Erythroblast (primary cell): ENCODE measurements at regions not wholly inside any gene's neighbourhood (a gene's known extent, or its start where the extent isn't known, plus 50 kb on each side); places are given as distances from the start of the nearest gene placed in this dataset.

Experiments used
- GATA1 ChIP-seq: IDR thresholded peaks from 2 replicates; pipeline ENCODE4 v1.6.1; 2011; ENCODE audit warnings: low read depth, mild to moderate bottlenecking, control low read depth, low read length, moderate library complexity
- POLR2A ChIP-seq: IDR thresholded peaks from 2 replicates; pipeline ENCODE4 v1.6.1; 2011; ENCODE audit warnings: mild to moderate bottlenecking, low read length

DNA sequence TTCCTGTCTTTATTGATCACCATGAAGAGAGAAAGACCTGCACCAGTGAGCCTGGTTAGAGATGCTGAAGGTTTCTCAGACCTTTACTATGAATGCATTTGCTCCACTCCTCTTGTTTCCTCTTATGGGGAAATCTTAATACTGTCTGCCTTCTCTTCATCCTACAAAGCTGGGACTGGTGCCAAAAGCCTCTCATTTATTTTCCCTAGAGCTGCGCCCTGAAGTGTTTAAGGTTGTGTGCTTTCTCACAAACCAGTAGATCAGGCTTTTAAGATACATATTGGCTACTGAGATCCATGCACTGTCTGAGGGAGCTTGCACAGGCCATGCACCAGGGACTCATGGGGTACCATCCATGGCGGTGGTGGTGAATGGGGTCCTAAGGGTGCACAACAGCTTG is 286.1 kb upstream of the PMFBP1 start:
- TF ChIP-seq POLR2A (no peak), GATA1 (no peak)
